ENCODE measurements at regions not wholly inside any gene's neighbourhood (a gene's known extent, or its start where the extent isn't known, plus 50 kb on each side); places are given as distances from the start of the nearest gene placed in this dataset.

- TF ChIP-seq CTCF (IDR thresholded peaks at IDR 0.05; ENCODE audit: low read length, missing control alignments), result no peak
- no peak for DNase-seq (ENCODE audit: low read depth)
- no peak overlapping the region for H3K4me3 ChIP-seq (replicated peaks; ENCODE audit: low read depth, low read length)
Measured at GRCh38 chr10:59099481-59099880, 77.0 kb upstream of the PHYHIPL start.

GRCh38 chr10:59102394-59102793 lies 74.0 kb upstream of the PHYHIPL start:
- TF ChIP-seq CTCF (IDR thresholded peaks at IDR 0.05; ENCODE audit: low read length, missing control alignments), result no peak
- DNase-seq (ENCODE audit: low read depth), result no peak
- H3K4me3 ChIP-seq (replicated peaks; ENCODE audit: low read depth, low read length), result no peak overlapping the region

- no peak overlapping the region for H3K4me3 ChIP-seq (replicated peaks; ENCODE audit: low read depth, low read length)
- TF ChIP-seq CTCF (IDR thresholded peaks at IDR 0.05; ENCODE audit: low read length, missing control alignments), result no peak
- no peak for DNase-seq (ENCODE audit: low read depth)
Measured at GRCh38 chr10:59104186-59104585, 72.3 kb upstream of the PHYHIPL start.

GRCh38 chr10:59106441-59106840 lies 70.0 kb upstream of the PHYHIPL start:
- DNase-seq (ENCODE audit: low read depth), result no peak
- no peak overlapping the region for H3K4me3 ChIP-seq (replicated peaks; ENCODE audit: low read depth, low read length)
- TF ChIP-seq CTCF (IDR thresholded peaks at IDR 0.05; ENCODE audit: low read length, missing control alignments), result no peak

- DNase-seq (ENCODE audit: low read depth), result no peak
- no peak overlapping the region for H3K4me3 ChIP-seq (replicated peaks; ENCODE audit: low read depth, low read length)
- TF ChIP-seq CTCF (IDR thresholded peaks at IDR 0.05; ENCODE audit: low read length, missing control alignments), result no peak
Measured at GRCh38 chr10:59107147-59107546, 69.3 kb upstream of the PHYHIPL start.

GRCh38 chr10:59108296-59108870 lies 68.1 kb upstream of the PHYHIPL start:
- no peak overlapping the region for H3K4me3 ChIP-seq (replicated peaks; ENCODE audit: low read depth, low read length)
- no peak for DNase-seq (ENCODE audit: low read depth)
- TF ChIP-seq CTCF (IDR thresholded peaks at IDR 0.05; ENCODE audit: low read length, missing control alignments), result no peak

GRCh38 chr10:59108886-59109288 lies 67.6 kb upstream of the PHYHIPL start:
- no peak for DNase-seq (ENCODE audit: low read depth)
- TF ChIP-seq CTCF (IDR thresholded peaks at IDR 0.05; ENCODE audit: low read length, missing control alignments), result no peak
- no peak overlapping the region for H3K4me3 ChIP-seq (replicated peaks; ENCODE audit: low read depth, low read length)

Data from fibroblast of pulmonary artery (primary cell).